ENCODE measurements at regions not wholly inside any gene's neighbourhood (a gene's known extent, or its start where the extent isn't known, plus 50 kb on each side); places are given as distances from the start of the nearest gene placed in this dataset.
A peak's percentile ranks its signal among the peaks of the same experiment; 100 is the strongest.
"Not testable (repeated sequence)": the region's sequence is repeated elsewhere in the genome, so short reads cannot be mapped to it uniquely, and the experiment has no call there.

- TF ChIP-seq, protein P1, sequence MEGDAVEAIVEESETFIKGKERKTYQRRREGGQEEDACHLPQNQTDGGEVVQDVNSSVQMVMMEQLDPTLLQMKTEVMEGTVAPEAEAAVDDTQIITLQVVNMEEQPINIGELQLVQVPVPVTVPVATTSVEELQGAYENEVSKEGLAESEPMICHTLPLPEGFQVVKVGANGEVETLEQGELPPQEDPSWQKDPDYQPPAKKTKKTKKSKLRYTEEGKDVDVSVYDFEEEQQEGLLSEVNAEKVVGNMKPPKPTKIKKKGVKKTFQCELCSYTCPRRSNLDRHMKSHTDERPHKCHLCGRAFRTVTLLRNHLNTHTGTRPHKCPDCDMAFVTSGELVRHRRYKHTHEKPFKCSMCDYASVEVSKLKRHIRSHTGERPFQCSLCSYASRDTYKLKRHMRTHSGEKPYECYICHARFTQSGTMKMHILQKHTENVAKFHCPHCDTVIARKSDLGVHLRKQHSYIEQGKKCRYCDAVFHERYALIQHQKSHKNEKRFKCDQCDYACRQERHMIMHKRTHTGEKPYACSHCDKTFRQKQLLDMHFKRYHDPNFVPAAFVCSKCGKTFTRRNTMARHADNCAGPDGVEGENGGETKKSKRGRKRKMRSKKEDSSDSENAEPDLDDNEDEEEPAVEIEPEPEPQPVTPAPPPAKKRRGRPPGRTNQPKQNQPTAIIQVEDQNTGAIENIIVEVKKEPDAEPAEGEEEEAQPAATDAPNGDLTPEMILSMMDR (IDR thresholded peaks at IDR 0.05; ENCODE audit: insufficient read depth, low read depth, low read length) = no peak
- no peak for DNase-seq (ENCODE audit: low read depth)
- no peak overlapping the region for H3K4me3 ChIP-seq (ENCODE audit: low read depth, low read length)
These were observed 166.1 kb upstream of the WDFY3 start for GRCh38 chr4:85132570-85132969.

DNA sequence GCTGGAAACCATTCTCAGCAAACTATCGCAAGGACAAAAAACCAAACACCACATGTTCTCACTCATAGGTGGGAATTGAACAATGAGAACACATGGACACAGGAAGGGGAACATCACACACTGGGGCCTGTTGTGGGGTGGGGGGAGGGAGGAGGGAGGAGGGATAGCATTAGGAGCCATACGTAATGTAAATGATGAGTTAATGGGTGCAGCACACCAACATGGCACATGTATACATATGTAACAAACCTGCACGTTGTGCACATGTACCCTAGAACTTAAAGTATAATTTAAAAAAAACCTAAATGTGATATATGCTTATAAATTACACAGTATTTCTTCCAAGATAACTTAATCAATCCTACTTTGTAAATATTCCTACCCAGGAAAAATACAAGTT is 173.3 kb upstream of the WDFY3 start:
- not testable (repeated sequence) for DNase-seq (ENCODE audit: low read depth)

GRCh38 chr4:85142451-85142850 is 176.0 kb upstream of the WDFY3 start:
- no peak for DNase-seq (ENCODE audit: low read depth)
- TF ChIP-seq, protein P1 (IDR thresholded peaks at IDR 0.05; ENCODE audit: insufficient read depth, low read depth, low read length) = no peak
- H3K4me3 ChIP-seq (ENCODE audit: low read depth, low read length) = no peak overlapping the region

More for the DNA sequence above, 173.3 kb upstream of the WDFY3 start:
- H3K4me3 ChIP-seq (ENCODE audit: low read depth, low read length) = not testable (repeated sequence)

GRCh38 chr4:85147481-85148076 is 181.1 kb upstream of the WDFY3 start:
- TF ChIP-seq, protein P1 (IDR thresholded peaks at IDR 0.05; ENCODE audit: insufficient read depth, low read depth, low read length) = peak; percentile 62
- DNase-seq (ENCODE audit: low read depth) = peak; percentile 73
- no peak overlapping the region for H3K4me3 ChIP-seq (ENCODE audit: low read depth, low read length)

- H3K4me3 ChIP-seq (ENCODE audit: low read depth, low read length) = no peak overlapping the region
- DNase-seq (ENCODE audit: low read depth) = peak; percentile 44
These were observed 183.2 kb upstream of the WDFY3 start for GRCh38 chr4:85149676-85150075.

DNA sequence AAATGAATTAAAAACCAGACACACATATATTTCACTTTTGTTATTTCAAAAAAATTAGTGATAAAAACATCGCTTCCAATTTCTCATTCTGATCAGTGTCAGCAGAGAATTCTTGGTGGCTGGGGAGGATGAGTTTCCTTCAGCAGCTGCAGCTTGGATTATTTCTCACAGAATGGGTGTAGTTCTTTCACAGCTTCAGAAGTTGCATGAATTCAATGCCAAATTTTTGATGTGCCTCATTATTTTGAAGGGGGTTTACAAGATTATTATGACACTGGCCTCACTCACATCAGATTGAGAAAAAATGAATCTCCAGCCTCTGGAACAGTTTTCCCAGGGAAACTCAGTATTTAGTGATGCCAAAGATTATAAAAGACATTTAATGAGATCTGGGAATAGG is 184.9 kb upstream of the WDFY3 start:
- H3K4me3 ChIP-seq (ENCODE audit: low read depth, low read length) = no peak overlapping the region
- DNase-seq (ENCODE audit: low read depth) = no peak
- TF ChIP-seq, protein P1 (IDR thresholded peaks at IDR 0.05; ENCODE audit: insufficient read depth, low read depth, low read length) = no peak

More at GRCh38 chr4:85149676-85150075, 183.2 kb upstream of the WDFY3 start:
- TF ChIP-seq, protein P1 (IDR thresholded peaks at IDR 0.05; ENCODE audit: insufficient read depth, low read depth, low read length) = no peak

GRCh38 chr4:85151786-85152185 is 185.3 kb upstream of the WDFY3 start:
- H3K4me3 ChIP-seq (ENCODE audit: low read depth, low read length) = no peak overlapping the region
- no peak for DNase-seq (ENCODE audit: low read depth)
- TF ChIP-seq, protein P1 (IDR thresholded peaks at IDR 0.05; ENCODE audit: insufficient read depth, low read depth, low read length) = no peak

Data from fibroblast of villous mesenchyme (primary cell).